Activated CD8-positive, alpha-beta memory T cell treated with anti-CD3 and anti-CD28 coated beads, Interleukin-2, amount 10 ng/mL, durations not matched to agents 7 days and 5 days (primary cell): ENCODE measurements at regions not wholly inside any gene's neighbourhood (a gene's known extent, or its start where the extent isn't known, plus 50 kb on each side); places are given as distances from the start of the nearest gene placed in this dataset.

Source experiments
- ATAC-seq: fragments of 150-1000 bp; cut with Tn5 transposase; one replicate; pipeline ENCODE4 v1.10.0; 2021; ENCODE audit warnings: moderate library complexity
- CTCF ChIA-PET: fragments of 350-600 bp; sonication (Branson Sonifier 250); formaldehyde crosslinking; loops from one replicate; lab custom pipeline; 2021; ENCODE audit warnings: antibody characterized with exemption; lab: Charles Lee
- DNase-seq: peaks from one replicate; pipeline ENCODE4 v3.0.0-alpha.2; 2020
- H3K27ac Mint-ChIP-seq: one replicate; pipeline ENCODE4 v1.8.0; 2021; ENCODE audit warnings: mild to moderate bottlenecking, mixed read lengths
- H3K27me3 Mint-ChIP-seq: one replicate; pipeline ENCODE4 v1.8.0; 2021; ENCODE audit warnings: mixed read lengths
- H3K36me3 Mint-ChIP-seq: one replicate; pipeline ENCODE4 v1.8.0; 2021; ENCODE audit warnings: mild to moderate bottlenecking, mixed read lengths
- H3K4me1 Mint-ChIP-seq: one replicate; pipeline ENCODE4 v1.8.0; 2021; ENCODE audit warnings: mixed read lengths
- H3K4me3 Mint-ChIP-seq: one replicate; pipeline ENCODE4 v1.8.0; 2021; ENCODE audit warnings: mild to moderate bottlenecking, moderate library complexity, mixed read lengths
- H3K9me3 Mint-ChIP-seq: one replicate; pipeline ENCODE4 v1.8.0; 2022; ENCODE audit warnings: low read depth, mixed read lengths

DNA sequence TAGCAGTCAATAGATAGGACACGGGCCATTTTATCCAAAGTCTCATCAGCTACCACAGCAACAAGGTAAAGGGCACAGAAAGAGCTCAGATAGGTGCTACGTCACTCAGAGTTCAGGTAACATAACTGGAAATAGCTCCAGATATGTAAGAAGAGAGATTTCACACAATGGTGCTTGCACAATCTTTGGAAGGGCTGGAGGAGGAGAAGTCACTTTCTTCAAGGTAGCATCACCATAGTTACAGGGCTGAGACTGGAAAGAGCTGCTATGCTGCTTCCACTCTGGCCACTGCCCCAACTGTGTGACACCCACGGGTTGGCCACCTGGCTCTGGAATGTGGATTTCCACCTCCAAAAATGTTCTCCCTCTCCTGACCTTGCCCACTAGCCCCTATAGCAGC is 448.8 kb upstream of the THBS1 start:
- Mint-ChIP-seq H3K36me3 (no peaks in the 10 kb centered on the region), H3K27ac (no peak overlapping the region), H3K4me3 (no peak overlapping the region), H3K4me1 (peaks cover 12% of the 10 kb centered on the region), H3K27me3 (peaks cover 7% of the 10 kb centered on the region), H3K9me3 (no peaks in the 10 kb centered on the region)
- ATAC-seq (no peak), DNase-seq (no peak)
- CTCF ChIA-PET: no interaction called here

DNA sequence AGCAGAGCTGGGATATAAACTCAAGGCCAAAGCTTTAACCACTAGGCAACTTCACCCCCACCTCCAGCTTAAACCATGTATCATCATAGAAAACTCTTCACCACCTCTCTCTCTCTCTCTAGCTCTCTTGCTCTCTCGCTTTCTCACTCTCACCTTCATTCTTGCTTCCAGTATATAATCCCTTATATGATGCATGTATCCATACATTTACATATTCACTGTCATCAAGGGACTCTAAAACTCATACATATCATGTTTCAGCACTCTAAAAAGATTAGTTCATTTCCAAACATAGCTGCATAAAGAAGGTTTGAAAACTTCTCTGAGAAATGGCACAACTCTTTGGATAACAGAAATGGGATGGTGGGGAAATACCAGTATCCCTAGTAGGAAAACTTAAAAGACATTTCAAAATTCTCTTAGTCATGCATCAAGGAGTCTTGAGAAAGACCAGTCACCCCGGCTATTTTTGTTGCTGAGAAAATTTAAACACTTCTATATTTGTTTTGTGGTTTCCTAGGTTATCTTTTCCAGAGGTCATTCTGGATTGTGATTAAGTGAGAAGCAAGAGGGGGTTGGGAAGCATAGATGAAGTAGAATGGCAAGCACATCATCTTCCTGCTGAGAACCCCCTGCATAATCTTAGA is 447.8 kb upstream of the THBS1 start:
- H3K4me1 Mint-ChIP-seq: peaks cover 8% of the 10 kb centered on the region
- ATAC-seq (no peak), DNase-seq (no peak)
- H3K36me3 Mint-ChIP-seq: no peaks in the 10 kb centered on the region
- no peaks in the 10 kb centered on the region for H3K9me3 Mint-ChIP-seq
- CTCF ChIA-PET: no interaction called here
- peaks cover 13% of the 10 kb centered on the region for H3K27me3 Mint-ChIP-seq
- H3K27ac Mint-ChIP-seq: no peak overlapping the region
- H3K4me3 Mint-ChIP-seq: no peak overlapping the region

DNA sequence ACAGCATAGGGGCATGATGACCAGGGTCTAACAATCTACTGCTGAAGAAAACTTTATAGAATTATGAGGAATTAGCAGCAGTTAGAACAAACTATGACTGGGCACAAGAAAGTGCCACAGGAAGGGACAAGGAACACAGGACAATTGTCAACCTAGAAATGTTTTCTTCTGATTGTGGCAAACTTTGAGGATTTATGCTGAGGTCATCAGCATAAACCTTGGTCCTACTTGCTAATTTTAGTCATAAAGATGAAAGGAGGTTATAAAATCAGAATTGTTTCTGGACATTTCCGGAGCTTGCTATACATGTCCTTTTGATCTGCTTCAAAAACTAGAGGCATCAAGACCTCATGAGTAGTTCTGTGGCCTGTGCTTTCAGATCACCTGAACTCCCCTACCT is 446.6 kb upstream of the THBS1 start:
- peaks cover 21% of the 10 kb centered on the region for H3K27me3 Mint-ChIP-seq
- CTCF ChIA-PET: no interaction called here
- H3K36me3 Mint-ChIP-seq: no peaks in the 10 kb centered on the region
- H3K4me3 Mint-ChIP-seq: no peak overlapping the region
- no peak for ATAC-seq
- no peaks in the 10 kb centered on the region for H3K4me1 Mint-ChIP-seq
- no peak overlapping the region for H3K27ac Mint-ChIP-seq
- H3K9me3 Mint-ChIP-seq: no peaks in the 10 kb centered on the region
- no peak for DNase-seq

DNA sequence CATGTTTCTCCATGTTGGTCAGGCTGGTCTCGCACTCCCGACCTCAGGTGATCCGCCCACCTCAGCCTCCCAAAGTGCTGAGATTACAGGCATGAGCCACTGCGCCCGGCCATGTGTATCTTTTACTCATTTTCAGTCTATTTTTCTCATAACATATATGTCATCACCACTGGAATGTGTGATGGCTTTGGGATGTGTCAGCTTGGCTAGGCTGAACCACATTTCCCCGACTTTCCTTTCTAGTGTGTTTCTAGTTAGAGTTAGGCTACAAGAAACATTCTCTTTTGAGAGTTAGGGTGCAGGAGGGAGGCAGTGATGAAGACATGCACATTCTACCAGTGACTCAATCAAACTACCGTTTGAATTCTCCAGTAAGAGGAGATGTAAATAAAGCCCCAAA is 444.9 kb upstream of the THBS1 start:
- CTCF ChIA-PET: interaction anchor here (0.7 kb wide), 1 partner anchor 355 kb away, joined by 3 read pairs; no protein-coding TSS in a partner anchor
- ATAC-seq: no peak

DNA sequence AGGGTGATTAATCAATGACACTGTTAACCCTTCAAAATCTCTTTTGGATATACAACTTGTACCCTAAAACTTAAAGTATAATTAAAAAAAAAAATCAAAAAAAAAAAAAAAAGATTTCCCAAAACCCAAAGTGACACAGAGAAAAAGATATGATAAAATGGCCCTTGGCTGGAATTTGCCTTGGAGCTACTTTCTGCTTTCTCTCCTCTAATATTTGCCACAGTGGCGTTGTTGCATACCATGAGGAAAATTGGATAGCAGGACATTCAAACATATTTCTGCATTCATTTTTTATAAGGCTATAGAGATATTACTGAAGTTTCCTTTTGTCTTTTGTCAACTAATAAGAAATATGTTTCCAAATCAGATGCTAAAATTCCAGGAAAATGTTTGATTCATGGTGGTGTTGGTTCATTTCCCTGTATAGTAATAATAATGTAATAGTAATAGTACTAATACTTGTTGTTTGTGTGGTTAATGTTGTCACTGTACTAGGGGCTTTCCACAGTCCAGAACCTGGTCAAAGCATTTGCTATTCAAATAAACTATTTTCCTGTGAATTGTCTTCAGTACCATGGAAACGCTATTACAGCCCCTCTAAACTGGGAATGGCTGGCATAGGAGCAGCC is 441.3 kb upstream of the THBS1 start:
- H3K27ac Mint-ChIP-seq: no peak overlapping the region
- CTCF ChIA-PET: interaction anchor here (0.6 kb wide), 1 partner anchor 49 kb away, joined by 3 read pairs; no protein-coding TSS in a partner anchor

More for the DNA sequence above, 444.9 kb upstream of the THBS1 start:
- Mint-ChIP-seq H3K27me3 (peaks cover 21% of the 10 kb centered on the region), H3K27ac (no peak overlapping the region), H3K4me3 (no peak overlapping the region), H3K9me3 (no peaks in the 10 kb centered on the region), H3K4me1 (peaks cover 5% of the 10 kb centered on the region), H3K36me3 (no peaks in the 10 kb centered on the region)
- DNase-seq: no peak

DNA sequence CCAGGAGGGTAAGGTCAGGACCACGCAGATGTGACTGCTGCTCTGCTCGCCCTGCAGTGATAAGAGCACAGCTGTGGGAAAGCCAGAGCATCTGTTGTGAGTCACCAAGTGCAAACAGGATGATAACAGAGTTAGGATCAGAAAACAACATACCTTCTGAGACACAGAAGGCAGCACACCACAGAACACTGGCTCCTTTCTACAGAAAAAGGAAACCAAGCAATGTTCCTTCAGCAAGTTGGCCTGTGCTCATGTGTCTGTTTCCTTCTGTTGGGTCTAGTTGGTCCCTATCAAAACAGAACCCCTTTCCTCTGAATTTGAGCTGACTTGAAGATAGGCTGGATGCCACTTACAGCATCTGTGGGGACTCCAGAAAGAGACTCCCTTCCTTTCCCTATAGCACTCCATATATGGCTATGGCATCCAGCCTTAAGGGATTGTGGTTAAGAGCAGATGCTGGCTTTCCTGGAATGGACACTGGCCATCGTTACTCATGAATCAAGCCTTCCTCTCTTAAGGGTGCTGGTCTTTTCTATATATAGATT is 440.7 kb upstream of the THBS1 start:
- Mint-ChIP-seq H3K9me3 (peaks cover 4% of the 10 kb centered on the region), H3K27me3 (peaks cover 17% of the 10 kb centered on the region), H3K4me3 (no peak overlapping the region), H3K36me3 (peaks cover 5% of the 10 kb centered on the region), H3K4me1 (peaks cover 29% of the 10 kb centered on the region), H3K27ac (no peak overlapping the region)
- ATAC-seq: peak; percentile 27
- CTCF ChIA-PET: interaction anchor here (0.6 kb wide), 1 partner anchor 48 kb away, joined by 3 read pairs; no protein-coding TSS in a partner anchor
- no peak for DNase-seq

More for the DNA sequence above, 441.3 kb upstream of the THBS1 start:
- Mint-ChIP-seq H3K4me3 (no peak overlapping the region), H3K9me3 (peaks cover 4% of the 10 kb centered on the region), H3K27me3 (peaks cover 20% of the 10 kb centered on the region), H3K36me3 (peaks cover 5% of the 10 kb centered on the region), H3K4me1 (peaks cover 25% of the 10 kb centered on the region)
- DNase-seq (no peak), ATAC-seq (no peak)

DNA sequence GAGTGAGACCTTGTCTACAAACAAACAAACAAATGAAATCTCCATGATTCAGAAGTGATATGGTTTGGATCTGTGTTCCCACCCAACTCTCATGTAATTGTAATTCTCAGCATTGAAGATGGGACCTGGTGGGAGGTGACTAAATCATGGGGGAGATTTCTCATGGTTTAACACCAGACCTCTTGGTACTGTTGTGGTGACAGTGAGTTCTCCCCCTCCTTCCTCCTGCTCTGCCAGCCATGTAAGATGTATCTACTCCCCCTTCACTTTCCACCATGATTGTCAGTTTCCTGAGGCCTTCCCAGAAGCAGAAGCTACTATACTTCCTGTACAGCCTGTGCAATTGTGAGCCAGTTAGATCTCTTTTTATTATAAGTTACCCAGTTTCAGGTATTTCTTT is 438.4 kb upstream of the THBS1 start:
- H3K36me3 Mint-ChIP-seq: peaks cover 5% of the 10 kb centered on the region
- CTCF ChIA-PET: no interaction called here
- peaks cover 4% of the 10 kb centered on the region for H3K9me3 Mint-ChIP-seq
- peaks cover 29% of the 10 kb centered on the region for H3K4me1 Mint-ChIP-seq
- H3K27me3 Mint-ChIP-seq: peaks cover 13% of the 10 kb centered on the region
- H3K4me3 Mint-ChIP-seq: no peak overlapping the region
- DNase-seq (no peak), ATAC-seq (no peak)
- H3K27ac Mint-ChIP-seq: no peak overlapping the region

DNA sequence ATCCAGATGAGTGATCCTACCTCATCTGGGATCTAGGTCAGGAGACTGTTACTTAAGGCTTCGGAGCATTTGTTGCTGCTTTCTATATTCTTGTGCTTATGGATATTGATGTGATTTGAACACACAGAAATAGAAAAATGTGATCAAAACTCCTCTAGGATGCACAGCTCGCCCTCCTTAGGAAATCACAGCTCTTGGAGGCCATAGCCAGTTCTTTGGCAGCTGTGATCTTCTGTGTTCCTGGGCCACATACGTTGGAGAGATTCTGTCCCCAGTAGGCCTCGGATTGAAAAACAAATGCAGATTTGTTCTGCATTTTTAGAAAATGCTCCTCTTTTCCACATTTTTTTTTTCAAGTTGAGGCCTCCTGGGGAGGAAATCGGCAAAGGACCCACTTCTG is 437.4 kb upstream of the THBS1 start:
- Mint-ChIP-seq H3K27ac (no peak overlapping the region), H3K27me3 (peaks cover 6% of the 10 kb centered on the region), H3K4me3 (no peak overlapping the region), H3K9me3 (peaks cover 4% of the 10 kb centered on the region), H3K4me1 (peaks cover 29% of the 10 kb centered on the region), H3K36me3 (peaks cover 5% of the 10 kb centered on the region)
- DNase-seq (no peak), ATAC-seq (no peak)
- CTCF ChIA-PET: no interaction called here

DNA sequence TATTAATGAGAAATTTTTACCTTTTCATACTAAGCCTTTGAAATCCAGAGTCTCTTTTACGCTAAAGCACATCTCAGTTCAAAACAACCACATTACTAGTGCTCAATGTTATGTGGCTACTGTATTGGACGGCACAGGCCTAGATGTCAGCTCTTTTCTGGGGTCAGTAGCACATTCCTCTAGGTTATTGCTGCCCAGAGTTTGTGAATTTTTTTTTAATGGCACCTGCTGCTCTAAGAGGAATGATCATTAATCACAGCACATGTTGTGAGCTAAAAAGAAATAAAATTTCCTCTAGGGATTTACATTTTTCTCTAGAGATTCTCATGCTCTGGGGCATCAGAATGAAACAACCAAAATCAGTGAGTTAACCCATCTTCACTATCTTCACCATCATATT is 436.8 kb upstream of the THBS1 start:
- no peak overlapping the region for H3K27ac Mint-ChIP-seq
- peaks cover 29% of the 10 kb centered on the region for H3K4me1 Mint-ChIP-seq
- peaks cover 4% of the 10 kb centered on the region for H3K9me3 Mint-ChIP-seq
- no peak for ATAC-seq
- H3K27me3 Mint-ChIP-seq: peaks cover 8% of the 10 kb centered on the region
- H3K4me3 Mint-ChIP-seq: no peak overlapping the region
- H3K36me3 Mint-ChIP-seq: peaks cover 5% of the 10 kb centered on the region
- DNase-seq: no peak
- CTCF ChIA-PET: no interaction called here

DNA sequence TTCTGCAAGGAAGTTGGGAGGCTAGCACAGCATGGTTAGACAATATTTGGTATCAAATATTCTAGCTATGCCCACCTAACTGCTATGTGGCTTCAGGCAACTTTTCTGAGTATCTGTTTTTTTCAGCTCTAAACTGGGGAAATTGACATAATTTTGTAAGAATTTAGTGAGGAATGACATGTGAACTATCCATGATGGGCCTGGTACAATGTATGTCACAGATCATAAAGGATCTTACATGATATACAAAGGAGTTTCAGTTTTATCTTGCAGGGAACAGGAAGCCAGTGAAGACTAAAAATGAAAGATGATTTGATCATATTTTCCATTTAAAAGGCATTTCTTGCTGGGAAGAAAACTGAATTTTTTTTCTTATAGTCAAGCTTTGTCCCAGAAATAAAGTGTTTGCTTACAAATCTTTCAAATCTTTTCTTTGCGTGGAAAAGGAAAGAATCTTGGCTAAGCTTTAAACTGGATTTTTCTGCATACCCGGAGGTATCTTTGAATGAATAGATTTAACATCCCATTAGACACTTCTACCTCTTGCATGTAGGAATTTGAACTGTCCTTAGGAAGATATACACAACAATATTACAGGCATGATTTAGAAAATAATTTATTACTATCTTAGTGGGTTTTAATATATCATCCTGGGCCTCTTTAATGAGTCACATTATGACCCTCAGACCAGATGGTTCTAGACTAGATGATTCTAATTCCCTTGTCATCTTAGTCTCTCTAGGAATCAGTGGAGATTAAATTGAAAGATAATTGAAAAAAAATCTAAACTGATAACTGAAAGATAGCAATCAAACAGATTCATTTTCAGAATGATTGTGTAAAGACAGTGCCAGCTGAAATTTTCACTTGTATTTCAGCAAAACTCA is 436.0 kb upstream of the THBS1 start:
- Mint-ChIP-seq H3K9me3 (peaks cover 4% of the 10 kb centered on the region), H3K27ac (no peak overlapping the region)
- ATAC-seq: no peak

DNA sequence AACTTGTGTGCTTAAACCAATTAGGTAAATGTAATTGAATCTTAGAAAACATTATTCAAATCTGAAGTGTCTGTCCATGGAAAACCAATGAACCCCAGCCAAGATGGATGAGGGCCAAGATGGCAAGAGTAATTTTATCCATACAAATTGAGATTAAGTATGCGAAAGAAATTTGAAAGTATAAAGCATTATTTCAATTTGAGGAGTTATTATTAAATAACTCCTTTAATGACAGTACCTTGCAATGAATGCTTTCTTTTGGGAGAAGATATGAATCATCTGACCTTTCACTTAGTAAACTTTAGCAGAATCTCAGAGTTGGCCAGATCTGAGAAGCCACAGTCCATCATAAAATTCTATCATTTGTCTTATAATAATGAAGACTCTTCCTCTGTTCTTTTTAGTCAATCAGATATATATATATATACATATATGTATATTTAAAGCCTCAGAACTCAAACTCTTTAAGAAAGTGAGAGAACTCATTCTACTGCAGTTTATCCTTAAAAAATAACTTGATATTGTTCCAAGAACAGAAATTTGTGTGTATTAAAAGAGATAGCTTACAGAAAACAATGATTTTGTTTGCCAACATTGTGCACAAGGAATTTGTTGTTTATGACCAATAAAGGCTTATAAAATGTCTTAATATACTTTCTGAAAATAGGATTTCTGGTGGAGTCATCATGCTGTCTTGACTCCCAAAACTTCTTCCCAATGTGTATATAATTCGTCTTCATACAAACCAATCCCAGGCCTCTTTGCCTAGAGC is 434.8 kb upstream of the THBS1 start:
- ATAC-seq: no peak
- DNase-seq: no peak
- CTCF ChIA-PET: no interaction called here
- Mint-ChIP-seq H3K36me3 (peaks cover 5% of the 10 kb centered on the region), H3K4me1 (peaks cover 24% of the 10 kb centered on the region), H3K4me3 (no peak overlapping the region), H3K9me3 (peaks cover 4% of the 10 kb centered on the region), H3K27ac (no peak overlapping the region), H3K27me3 (peaks cover 18% of the 10 kb centered on the region)

More for the DNA sequence above, 436.0 kb upstream of the THBS1 start:
- H3K27me3 Mint-ChIP-seq: peaks cover 14% of the 10 kb centered on the region
- peaks cover 29% of the 10 kb centered on the region for H3K4me1 Mint-ChIP-seq
- CTCF ChIA-PET: no interaction called here
- H3K4me3 Mint-ChIP-seq: no peak overlapping the region
- H3K36me3 Mint-ChIP-seq: peaks cover 5% of the 10 kb centered on the region
- DNase-seq: no peak

DNA sequence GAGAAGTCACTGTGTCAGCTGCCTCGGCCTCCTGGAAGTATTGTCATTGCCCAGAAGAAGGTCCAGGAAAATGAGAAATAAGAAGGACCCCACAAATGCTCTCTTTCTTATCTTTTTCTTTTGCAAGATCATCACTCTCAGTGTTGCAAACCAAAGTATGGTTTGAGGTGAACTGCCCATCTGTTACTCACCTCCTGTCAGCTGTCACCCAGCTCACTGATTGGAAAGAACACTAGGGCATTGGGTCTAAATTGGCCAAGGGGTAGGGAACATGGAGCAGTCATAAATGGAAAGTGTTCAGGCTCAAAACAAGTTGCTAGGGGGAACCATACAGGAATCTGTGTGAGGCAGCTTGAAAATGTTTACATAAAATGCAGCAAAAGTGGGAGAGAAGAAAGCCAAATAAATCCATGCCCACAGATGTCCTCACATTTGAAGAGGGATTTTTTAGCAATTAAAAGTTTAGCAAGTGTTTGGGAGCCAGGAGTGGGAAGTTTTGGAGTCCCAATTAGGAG is 431.2 kb upstream of the THBS1 start:
- CTCF ChIA-PET: no interaction called here
- Mint-ChIP-seq H3K27me3 (peaks cover 35% of the 10 kb centered on the region), H3K9me3 (no peaks in the 10 kb centered on the region), H3K4me1 (peaks cover 3% of the 10 kb centered on the region), H3K36me3 (no peaks in the 10 kb centered on the region), H3K27ac (no peak overlapping the region), H3K4me3 (no peak overlapping the region)
- no peak for ATAC-seq
- no peak for DNase-seq
